Gastroesophageal sphincter (tissue), 3 donors: ENCODE measurements at regions not wholly inside any gene's neighbourhood (a gene's known extent, or its start where the extent isn't known, plus 50 kb on each side); places are given as distances from the start of the nearest gene placed in this dataset.

Experiments used
- CTCF ChIP-seq, 4 experiments: fragments of 200-600 bp in 2 of 4; fragments of 450-650 bp in 2 of 4; sonication (generic) in 1 of 4; IDR thresholded peaks; one replicate each; pipeline ENCODE4 v1.5.1; 2017 to 2019; ENCODE audit warnings: antibody characterized with exemption in 4 of 4, mild to moderate bottlenecking in 2 of 4, moderate library complexity in 2 of 4
- POLR2AphosphoS5 ChIP-seq: sonication (generic); formaldehyde crosslinking; IDR thresholded peaks from one replicate; pipeline ENCODE4 v1.6.1; 2017; ENCODE audit warnings: antibody characterized with exemption

GRCh38 chr3:18672561-18672960 lies 247.4 kb upstream of the SATB1 start:
- TF ChIP-seq CTCF (IDR thresholded peaks at IDR 0.05): no peak
- no peak for TF ChIP-seq POLR2AphosphoS5
